ENCODE measurements at regions not wholly inside any gene's neighbourhood (a gene's known extent, or its start where the extent isn't known, plus 50 kb on each side); places are given as distances from the start of the nearest gene placed in this dataset.

DNA sequence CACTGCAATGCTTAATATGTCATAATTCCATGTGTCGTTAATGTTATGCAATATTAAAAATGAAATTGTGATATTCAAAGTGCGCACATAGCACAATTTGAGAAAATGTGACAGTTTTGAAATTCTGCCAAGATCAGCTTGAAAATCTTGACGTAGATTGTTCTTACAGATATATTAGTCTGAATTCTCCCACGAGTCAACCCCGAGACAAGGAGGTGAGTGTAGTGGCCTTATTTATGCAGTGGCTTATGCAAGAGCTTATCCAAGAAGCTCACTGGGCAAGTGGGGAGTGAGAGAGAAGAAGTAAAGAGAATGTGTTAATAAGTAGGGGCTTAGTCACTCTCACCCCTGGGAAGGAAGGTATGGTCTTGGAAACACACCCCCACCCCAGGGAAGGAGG lies 286.1 kb upstream of the STS start:
- Mint-ChIP-seq H3K4me3 (no peak overlapping the region), H3K4me1 (no peaks in the 10 kb centered on the region), H3K9me3 (peaks cover 15% of the 10 kb centered on the region), H3K36me3 (ENCODE audit: low read depth) (no peaks in the 10 kb centered on the region), H3K27ac (no peak overlapping the region), H3K27me3 (ENCODE audit: low read depth) (no peaks in the 10 kb centered on the region)
- TF ChIP-seq, protein P1, sequence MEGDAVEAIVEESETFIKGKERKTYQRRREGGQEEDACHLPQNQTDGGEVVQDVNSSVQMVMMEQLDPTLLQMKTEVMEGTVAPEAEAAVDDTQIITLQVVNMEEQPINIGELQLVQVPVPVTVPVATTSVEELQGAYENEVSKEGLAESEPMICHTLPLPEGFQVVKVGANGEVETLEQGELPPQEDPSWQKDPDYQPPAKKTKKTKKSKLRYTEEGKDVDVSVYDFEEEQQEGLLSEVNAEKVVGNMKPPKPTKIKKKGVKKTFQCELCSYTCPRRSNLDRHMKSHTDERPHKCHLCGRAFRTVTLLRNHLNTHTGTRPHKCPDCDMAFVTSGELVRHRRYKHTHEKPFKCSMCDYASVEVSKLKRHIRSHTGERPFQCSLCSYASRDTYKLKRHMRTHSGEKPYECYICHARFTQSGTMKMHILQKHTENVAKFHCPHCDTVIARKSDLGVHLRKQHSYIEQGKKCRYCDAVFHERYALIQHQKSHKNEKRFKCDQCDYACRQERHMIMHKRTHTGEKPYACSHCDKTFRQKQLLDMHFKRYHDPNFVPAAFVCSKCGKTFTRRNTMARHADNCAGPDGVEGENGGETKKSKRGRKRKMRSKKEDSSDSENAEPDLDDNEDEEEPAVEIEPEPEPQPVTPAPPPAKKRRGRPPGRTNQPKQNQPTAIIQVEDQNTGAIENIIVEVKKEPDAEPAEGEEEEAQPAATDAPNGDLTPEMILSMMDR (IDR thresholded peaks at IDR 0.05; ENCODE audit: unreplicated experiment in 3 of 3), result no peak

DNA sequence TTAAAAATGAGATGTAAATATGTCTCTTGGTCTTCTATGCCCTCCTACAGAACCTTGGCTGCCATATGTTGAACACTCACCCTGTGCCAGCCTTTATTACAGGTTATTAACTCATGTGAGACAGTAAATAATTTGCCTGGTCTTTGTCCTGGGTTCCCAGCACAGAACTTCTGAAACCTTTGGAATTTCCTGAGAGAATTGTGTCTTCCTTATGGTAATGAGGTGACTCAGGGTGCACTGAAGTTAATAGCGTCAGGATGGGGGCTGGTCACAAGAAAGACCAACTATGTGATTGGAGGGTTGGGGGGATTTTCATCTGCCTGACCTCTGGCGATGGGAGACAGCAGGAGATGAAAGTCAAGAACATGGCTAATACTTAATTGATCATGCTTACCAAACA lies 289.8 kb upstream of the STS start:
- Mint-ChIP-seq H3K4me3 (no peak overlapping the region), H3K4me1 (no peaks in the 10 kb centered on the region), H3K9me3 (peaks cover 13% of the 10 kb centered on the region), H3K27ac (no peak overlapping the region), H3K36me3 (ENCODE audit: low read depth) (no peaks in the 10 kb centered on the region), H3K27me3 (ENCODE audit: low read depth) (no peaks in the 10 kb centered on the region)
- TF ChIP-seq, protein P1 (IDR thresholded peaks at IDR 0.05; ENCODE audit: unreplicated experiment in 3 of 3), result no peak

DNA sequence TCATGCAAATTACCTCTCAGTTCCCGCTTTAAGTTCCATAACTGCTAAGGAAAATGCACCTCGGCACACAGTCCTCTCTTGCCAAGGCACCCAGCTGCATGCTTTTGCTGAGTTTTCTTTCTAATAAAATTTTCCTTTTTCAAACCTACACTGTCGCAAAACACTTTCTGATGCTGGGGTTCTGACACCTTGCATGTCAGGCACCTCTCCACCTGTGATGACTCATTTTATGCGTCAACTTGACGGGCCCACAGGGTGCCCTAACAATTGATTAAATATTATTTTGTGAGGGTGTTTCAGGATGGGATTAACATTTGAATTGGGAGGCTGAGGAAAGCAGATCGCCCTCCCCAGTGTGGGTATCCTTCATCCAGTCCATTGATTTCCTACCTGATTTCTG lies 291.0 kb upstream of the STS start:
- H3K4me1 Mint-ChIP-seq, result no peaks in the 10 kb centered on the region
- TF ChIP-seq, protein P1 (IDR thresholded peaks at IDR 0.05; ENCODE audit: unreplicated experiment in 3 of 3), result no peak
- H3K4me3 Mint-ChIP-seq, result no peak overlapping the region

DNA sequence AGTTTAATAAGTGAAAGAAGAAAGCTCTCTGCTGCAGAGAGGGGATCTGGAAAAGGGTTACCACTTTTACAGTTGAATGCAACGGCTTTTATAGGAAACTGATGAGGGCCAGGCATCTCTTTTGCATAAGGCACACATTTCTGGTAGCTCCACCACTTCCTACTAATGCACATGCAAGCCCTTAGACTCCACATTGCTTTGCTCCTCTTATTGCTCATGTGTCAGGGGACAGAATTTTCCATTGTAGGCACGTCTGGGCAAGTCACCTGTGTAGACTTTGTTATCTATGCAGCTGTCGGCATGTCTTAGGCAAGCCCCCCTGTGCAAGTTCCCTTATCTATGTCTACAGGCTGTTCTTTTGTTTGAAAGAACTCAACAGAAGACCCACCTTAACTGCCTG lies 294.6 kb upstream of the STS start:
- H3K27me3 Mint-ChIP-seq (ENCODE audit: low read depth), result no peaks in the 10 kb centered on the region
- TF ChIP-seq, protein P1 (IDR thresholded peaks at IDR 0.05; ENCODE audit: unreplicated experiment in 3 of 3), result no peak
- no peak overlapping the region for H3K27ac Mint-ChIP-seq
- peaks cover 3% of the 10 kb centered on the region for H3K9me3 Mint-ChIP-seq
- H3K36me3 Mint-ChIP-seq (ENCODE audit: low read depth), result no peaks in the 10 kb centered on the region
- no peak overlapping the region for H3K4me3 Mint-ChIP-seq
- peaks cover 5% of the 10 kb centered on the region for H3K4me1 Mint-ChIP-seq

More for the DNA sequence above, 291.0 kb upstream of the STS start:
- peaks cover 13% of the 10 kb centered on the region for H3K9me3 Mint-ChIP-seq
- H3K27ac Mint-ChIP-seq, result no peak overlapping the region
- no peaks in the 10 kb centered on the region for H3K36me3 Mint-ChIP-seq (ENCODE audit: low read depth)
- H3K27me3 Mint-ChIP-seq (ENCODE audit: low read depth), result no peaks in the 10 kb centered on the region

DNA sequence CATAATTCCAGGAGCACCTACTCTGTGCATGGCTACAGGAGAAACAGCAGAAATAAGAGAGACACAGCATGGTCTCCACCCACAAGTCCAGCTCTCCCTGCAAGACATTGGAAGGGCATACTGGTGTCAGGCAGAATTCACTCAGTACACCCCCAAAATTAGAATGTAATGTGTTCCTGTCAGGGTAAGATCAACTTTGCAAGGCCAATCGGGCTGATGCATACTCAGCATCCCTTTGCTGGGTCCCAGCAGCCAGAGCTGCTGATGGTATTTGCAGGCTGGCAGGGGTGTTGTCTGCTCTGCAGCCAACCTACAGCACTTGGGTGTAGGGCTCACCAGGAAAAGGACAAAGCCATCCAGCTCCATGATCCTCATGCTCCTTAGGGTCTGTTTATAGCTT lies 295.4 kb upstream of the STS start:
- H3K9me3 Mint-ChIP-seq, result peaks cover 6% of the 10 kb centered on the region
- no peak overlapping the region for H3K27ac Mint-ChIP-seq
- no peaks in the 10 kb centered on the region for H3K27me3 Mint-ChIP-seq (ENCODE audit: low read depth)
- peaks cover 5% of the 10 kb centered on the region for H3K4me1 Mint-ChIP-seq
- H3K36me3 Mint-ChIP-seq (ENCODE audit: low read depth), result no peaks in the 10 kb centered on the region
- TF ChIP-seq, protein P1 (IDR thresholded peaks at IDR 0.05; ENCODE audit: unreplicated experiment in 3 of 3), result no peak
- H3K4me3 Mint-ChIP-seq, result no peak overlapping the region

DNA sequence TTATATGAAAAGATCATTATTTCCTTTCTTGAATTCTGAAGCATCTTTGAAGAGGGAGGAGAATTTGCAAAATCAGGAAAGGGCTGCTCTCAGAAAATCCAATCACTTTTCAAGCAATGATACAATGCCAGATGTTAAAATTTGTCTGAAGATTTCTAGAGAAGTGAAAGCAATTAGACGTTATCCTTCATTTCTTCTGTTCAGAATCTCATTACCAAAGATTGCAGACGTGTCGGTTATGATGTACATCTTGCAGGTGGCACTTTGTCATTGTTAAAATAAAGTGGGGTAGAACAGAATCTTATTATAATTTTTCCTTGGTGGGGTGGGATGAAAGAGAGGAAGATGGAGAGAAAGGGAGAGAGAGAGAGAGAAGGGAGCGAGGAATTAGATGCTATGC lies 296.4 kb upstream of the STS start:
- no peaks in the 10 kb centered on the region for H3K27me3 Mint-ChIP-seq (ENCODE audit: low read depth)
- no peak overlapping the region for H3K4me3 Mint-ChIP-seq
- peaks cover 5% of the 10 kb centered on the region for H3K4me1 Mint-ChIP-seq
- no peak overlapping the region for H3K27ac Mint-ChIP-seq
- H3K36me3 Mint-ChIP-seq (ENCODE audit: low read depth), result no peaks in the 10 kb centered on the region
- H3K9me3 Mint-ChIP-seq, result peaks cover 6% of the 10 kb centered on the region
- TF ChIP-seq, protein P1 (IDR thresholded peaks at IDR 0.05; ENCODE audit: unreplicated experiment in 3 of 3), result no peak

Data from nephron (organoid).